Ectodermal cell (in vitro differentiated cells): ENCODE measurements at regions not wholly inside any gene's neighbourhood (a gene's known extent, or its start where the extent isn't known, plus 50 kb on each side); places are given as distances from the start of the nearest gene placed in this dataset.

Experiments
- H3K27ac ChIP-seq: 2 replicates; pipeline ENCODE4 v1.7.0; 2013; ENCODE audit warnings: mild to moderate bottlenecking, low read depth, low read length; ENCODE audit not compliant: insufficient read depth, poor library complexity, severe bottlenecking
- H3K27me3 ChIP-seq: 2 replicates; pipeline ENCODE4 v1.7.0; 2013; ENCODE audit warnings: mild to moderate bottlenecking, low read length; ENCODE audit not compliant: insufficient read depth, control insufficient read depth, poor library complexity, severe bottlenecking
- H3K36me3 ChIP-seq: one replicate; pipeline ENCODE4 v1.7.0; 2013; ENCODE audit warnings: low read length; ENCODE audit not compliant: control insufficient read depth, insufficient read depth
- H3K4me1 ChIP-seq: one replicate; pipeline ENCODE4 v1.7.0; 2013; ENCODE audit warnings: low read length; ENCODE audit not compliant: control insufficient read depth, insufficient read depth
- H3K4me3 ChIP-seq: 2 replicates; pipeline ENCODE4 v1.7.0; 2013; ENCODE audit warnings: low read depth, low read length, control low read depth; ENCODE audit not compliant: insufficient read depth
- H3K9me3 ChIP-seq: 2 replicates; pipeline ENCODE4 v1.7.0; 2013; ENCODE audit warnings: mild to moderate bottlenecking, low read length, moderate library complexity; ENCODE audit not compliant: control insufficient read depth
- whole genome bisulfite sequencing, 2 experiments: methylation state at CpG; one replicate each; pipeline ENCODE4 v1.1.7; 2013; ENCODE audit warnings: missing lambda C conversion rate in 2 of 2; 5-methylcytosine and 5-hydroxymethylcytosine counted together

DNA sequence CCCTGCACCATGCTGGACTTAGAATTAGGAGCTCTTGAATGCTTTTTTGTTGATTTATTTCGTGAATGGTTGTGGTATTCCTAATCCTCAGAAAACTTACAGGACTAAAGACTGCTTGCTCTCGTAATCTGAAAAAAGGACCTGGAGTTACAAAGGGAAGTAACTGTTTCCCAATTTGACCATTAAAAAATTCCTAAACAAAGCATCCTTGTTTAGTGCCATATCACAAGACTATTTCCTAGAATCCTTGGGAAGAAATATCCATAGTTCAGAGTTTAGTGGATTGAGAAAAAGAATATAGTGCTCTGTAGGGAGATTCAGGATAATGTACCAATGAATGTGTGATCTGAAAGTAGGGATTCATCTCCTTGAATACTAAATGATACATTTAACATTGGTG is 186.8 kb downstream of the NDFIP2 start:
- no peaks in the 10 kb centered on the region for H3K27me3 ChIP-seq
- 96 to 100% methylated on average over 2 of the region's 2 CpGs for WGBS, 2 experiments
- no peak overlapping the region for H3K4me3 ChIP-seq
- H3K9me3 ChIP-seq = no peaks in the 10 kb centered on the region
- H3K36me3 ChIP-seq = no peaks in the 10 kb centered on the region
- no peaks in the 10 kb centered on the region for H3K4me1 ChIP-seq
- no peak overlapping the region for H3K27ac ChIP-seq

DNA sequence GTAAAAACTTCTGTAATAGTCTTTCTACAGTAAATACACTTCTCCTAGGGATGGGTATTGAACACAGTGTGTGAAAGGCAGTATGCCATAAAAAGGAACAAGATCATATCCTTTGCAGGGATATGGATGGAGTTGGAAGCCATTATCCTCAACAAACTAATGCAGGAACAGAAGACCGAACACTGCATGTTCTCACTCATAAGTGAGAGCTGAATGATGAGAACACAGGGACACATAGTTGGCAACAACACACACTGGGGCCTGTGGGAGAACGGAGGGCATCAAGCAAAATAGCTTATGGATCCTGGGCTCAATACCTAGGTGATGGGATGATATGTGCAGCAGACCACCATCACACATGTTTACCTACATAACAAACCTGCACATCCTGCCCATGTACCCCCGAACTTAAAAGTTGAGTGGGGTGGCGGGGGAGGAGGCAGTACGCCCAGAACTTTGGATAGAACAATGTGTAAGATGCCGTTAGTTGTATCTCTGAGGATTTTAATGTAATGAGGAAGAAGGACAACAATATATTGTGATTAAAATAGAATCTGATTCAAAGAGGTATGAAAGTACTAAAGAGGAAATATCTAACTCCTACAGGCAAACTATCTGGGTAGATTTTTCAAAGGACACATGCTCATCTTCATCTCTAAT is 183.2 kb downstream of the NDFIP2 start:
- Histone ChIP-seq H3K36me3 (no peaks in the 10 kb centered on the region), H3K27me3 (no peaks in the 10 kb centered on the region), H3K4me1 (peaks cover 8% of the 10 kb centered on the region), H3K27ac (no peak overlapping the region), H3K4me3 (no peak overlapping the region), H3K9me3 (no peaks in the 10 kb centered on the region)
- WGBS, 2 experiments = 90 to 93% methylated on average over 6 of the region's 6 CpGs

DNA sequence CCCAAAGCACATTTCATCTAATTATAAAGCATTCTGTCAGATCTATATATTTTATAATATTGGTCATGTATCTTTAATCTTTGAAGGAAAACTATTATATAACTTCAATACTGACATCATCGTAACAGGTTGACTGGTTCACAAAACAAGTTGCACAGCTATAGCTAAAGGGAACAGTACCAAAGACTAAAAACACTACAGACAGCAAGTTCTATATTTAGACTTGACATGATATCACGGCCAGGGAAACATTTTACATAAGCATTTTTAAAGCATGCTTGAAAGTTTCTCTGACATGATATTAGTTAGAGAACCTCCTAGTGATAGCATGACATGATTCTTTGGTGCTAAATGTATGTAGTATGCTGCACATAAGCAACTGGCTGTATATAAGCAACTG is 182.5 kb downstream of the NDFIP2 start:
- WGBS, 2 experiments = 95 to 100% methylated on average over 2 of the region's 2 CpGs
- no peak overlapping the region for H3K27ac ChIP-seq
- no peaks in the 10 kb centered on the region for H3K9me3 ChIP-seq
- no peaks in the 10 kb centered on the region for H3K36me3 ChIP-seq
- no peaks in the 10 kb centered on the region for H3K27me3 ChIP-seq
- peaks cover 15% of the 10 kb centered on the region for H3K4me1 ChIP-seq
- H3K4me3 ChIP-seq = no peak overlapping the region

DNA sequence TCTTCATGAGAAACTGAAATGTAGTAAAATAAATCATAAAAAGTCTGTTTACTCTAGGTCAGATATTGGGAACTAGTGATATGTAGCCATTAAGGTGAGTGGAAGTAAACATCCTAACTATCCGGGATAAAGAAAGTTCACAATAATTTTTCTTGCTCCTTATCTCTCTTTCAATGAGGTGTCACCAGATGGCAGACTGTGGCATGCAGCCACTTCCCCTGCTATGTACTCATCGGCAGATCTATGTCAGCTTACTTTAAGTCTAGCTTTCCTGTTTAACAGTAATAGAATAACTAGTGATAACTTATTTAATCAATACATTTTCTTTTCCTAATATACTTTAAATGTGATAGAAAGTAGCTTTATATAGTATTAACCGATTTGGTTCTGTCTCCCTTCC is 181.9 kb downstream of the NDFIP2 start:
- Histone ChIP-seq H3K4me3 (no peak overlapping the region), H3K27ac (no peak overlapping the region), H3K9me3 (no peaks in the 10 kb centered on the region), H3K27me3 (no peaks in the 10 kb centered on the region), H3K4me1 (peaks cover 18% of the 10 kb centered on the region), H3K36me3 (no peaks in the 10 kb centered on the region)
- WGBS, 2 experiments = 82 to 96% methylated on average over 2 to 3 of the region's 3 CpGs

DNA sequence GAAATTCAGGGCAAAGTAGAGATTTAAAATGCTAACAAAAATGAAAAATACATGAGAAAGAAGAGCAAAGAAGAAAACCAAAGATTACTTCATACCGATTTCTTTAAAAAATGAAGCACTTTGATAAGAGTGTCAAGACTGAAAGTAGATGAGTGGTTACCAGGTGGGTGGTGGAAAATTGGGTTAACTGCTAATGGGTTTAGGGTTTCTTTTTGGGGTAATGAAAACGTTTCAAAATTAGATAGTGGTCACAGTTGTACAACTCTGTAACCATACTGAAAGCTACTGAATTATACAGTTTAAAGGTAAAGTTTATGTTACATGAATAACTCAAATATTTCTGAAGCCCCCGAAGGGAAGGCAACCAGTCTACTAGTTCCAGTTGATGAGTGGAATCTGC is 179.4 kb downstream of the NDFIP2 start:
- Histone ChIP-seq H3K9me3 (no peaks in the 10 kb centered on the region), H3K4me1 (peaks cover 21% of the 10 kb centered on the region), H3K36me3 (no peaks in the 10 kb centered on the region), H3K4me3 (no peak overlapping the region), H3K27me3 (no peaks in the 10 kb centered on the region), H3K27ac (no peak overlapping the region)
- 94 to 98% methylated on average over 2 to 3 of the region's 3 CpGs for WGBS, 2 experiments

DNA sequence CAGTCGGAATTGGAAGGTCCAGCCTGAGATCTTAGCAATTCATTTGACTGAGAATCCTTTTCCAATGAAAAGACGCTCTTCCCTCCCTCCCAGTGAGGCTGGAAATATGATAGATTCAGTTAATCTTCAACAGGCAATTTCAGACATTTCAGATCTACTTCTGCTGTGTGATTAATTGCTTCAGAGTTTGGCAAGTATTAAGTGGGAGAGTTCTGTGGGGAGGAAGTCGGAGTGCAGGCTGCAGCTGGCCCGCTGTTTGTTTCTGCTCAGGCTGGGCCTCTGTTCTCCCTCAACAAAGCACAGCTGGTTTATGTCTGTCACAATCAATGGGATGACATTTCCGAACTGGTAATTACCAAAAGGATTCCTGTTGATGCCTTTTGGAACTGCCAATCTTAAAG is 178.2 kb downstream of the NDFIP2 start:
- Histone ChIP-seq H3K4me3 (no peak overlapping the region), H3K27ac (peak overlapping the region; percentile 45), H3K27me3 (no peaks in the 10 kb centered on the region), H3K9me3 (no peaks in the 10 kb centered on the region), H3K4me1 (peaks cover 21% of the 10 kb centered on the region), H3K36me3 (no peaks in the 10 kb centered on the region)
- 31 to 35% methylated on average over 5 of the region's 5 CpGs for WGBS, 2 experiments

DNA sequence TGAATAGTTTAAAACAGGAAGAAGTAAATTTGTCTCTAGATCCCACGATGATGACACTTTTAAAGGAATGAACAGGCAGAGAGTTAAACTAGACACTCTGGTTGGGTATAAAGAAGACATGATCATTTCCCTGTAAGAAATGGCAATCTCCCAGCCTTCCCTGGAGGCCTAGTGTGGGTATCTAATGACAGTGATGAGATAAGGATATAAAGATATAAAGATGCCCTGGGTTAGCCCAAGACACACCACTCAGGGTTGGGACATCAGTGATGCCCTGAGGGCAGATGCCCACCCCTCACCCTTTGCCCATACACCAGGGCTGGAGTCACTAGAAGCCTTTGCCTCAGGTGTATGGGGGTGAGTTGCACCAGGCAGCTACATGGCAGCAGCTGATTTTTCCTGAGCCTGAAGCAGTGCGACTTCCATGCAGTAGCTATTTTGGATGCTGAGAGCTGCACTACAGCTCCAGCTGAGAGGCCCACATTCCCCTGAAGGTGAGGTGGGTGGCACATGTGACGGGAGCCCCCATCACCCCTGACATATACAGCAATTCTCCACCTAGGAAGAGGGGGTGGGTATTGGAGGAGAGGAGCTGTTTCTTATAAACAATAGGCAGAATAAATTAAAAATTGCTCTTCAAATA is 177.5 kb downstream of the NDFIP2 start:
- Histone ChIP-seq H3K27ac (no peak overlapping the region), H3K36me3 (no peaks in the 10 kb centered on the region), H3K4me1 (peaks cover 21% of the 10 kb centered on the region), H3K4me3 (no peak overlapping the region), H3K27me3 (no peaks in the 10 kb centered on the region), H3K9me3 (no peaks in the 10 kb centered on the region)
- 80 to 83% methylated on average over 2 to 3 of the region's 3 CpGs for WGBS, 2 experiments

DNA sequence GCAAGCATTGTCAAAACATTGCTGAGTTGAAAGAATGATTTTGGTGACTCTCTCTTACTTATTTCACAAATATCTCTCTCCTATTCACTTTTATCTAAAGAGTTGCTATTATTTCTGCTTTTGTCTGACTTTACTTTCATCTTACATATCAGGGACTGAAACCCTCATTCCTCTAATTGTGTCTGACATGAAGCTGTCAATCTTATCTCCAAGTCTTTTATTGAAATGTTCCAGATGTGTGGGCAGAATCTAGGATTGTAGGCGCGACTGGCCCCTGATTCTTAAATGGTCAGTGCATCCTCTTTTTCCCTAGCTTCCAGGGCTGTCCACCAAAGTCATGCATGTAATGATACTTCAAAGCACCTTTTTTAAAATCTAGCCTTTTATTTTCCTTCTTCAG is 174.6 kb downstream of the NDFIP2 start:
- 68 to 71% methylated on average over 2 of the region's 2 CpGs for WGBS, 2 experiments
- Histone ChIP-seq H3K4me1 (peaks cover 21% of the 10 kb centered on the region), H3K36me3 (no peaks in the 10 kb centered on the region), H3K4me3 (no peak overlapping the region), H3K27ac (no peak overlapping the region), H3K27me3 (no peaks in the 10 kb centered on the region), H3K9me3 (no peaks in the 10 kb centered on the region)

DNA sequence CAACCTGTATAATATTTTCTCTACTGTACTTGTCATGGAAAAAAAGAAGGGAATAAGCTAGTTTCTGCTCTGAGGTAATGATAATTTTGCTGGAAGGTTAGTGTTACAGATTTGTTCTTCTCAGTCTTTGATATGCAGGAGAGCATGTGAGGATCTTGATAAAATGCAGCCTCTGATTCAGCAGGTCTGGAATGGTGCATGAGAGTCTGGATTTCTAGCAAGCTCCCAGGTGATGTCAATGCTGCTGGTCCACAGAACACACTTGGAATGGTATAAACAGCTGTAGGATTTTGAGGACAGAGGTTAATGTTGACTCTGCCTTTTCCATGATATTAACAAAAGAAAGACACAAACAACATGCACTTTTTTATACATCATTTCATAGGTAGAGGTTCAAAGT is 173.6 kb downstream of the NDFIP2 start:
- H3K4me3 ChIP-seq = no peak overlapping the region
- H3K4me1 ChIP-seq = peaks cover 17% of the 10 kb centered on the region
- no peaks in the 10 kb centered on the region for H3K36me3 ChIP-seq
- H3K27ac ChIP-seq = no peak overlapping the region
- no peaks in the 10 kb centered on the region for H3K27me3 ChIP-seq
- H3K9me3 ChIP-seq = no peaks in the 10 kb centered on the region

DNA sequence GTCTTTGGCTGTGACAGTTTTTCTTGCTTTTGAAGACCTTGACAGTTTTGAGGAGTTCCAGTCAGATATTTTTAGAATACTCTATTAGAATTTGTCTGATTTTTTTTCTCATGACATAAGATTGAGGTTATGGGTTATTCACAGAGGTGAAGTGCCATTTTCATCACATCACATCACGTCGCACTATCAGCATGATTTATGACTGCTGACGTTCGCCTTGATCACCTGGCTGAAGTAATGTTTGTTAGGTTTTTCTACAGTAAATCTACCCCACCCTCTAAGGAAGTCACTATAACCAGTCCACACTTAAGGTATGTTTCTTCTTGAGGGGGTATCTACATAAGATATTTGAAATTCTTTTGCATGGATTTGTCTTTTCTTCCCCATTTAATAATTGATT is 169.7 kb downstream of the NDFIP2 start:
- Histone ChIP-seq H3K36me3 (no peaks in the 10 kb centered on the region), H3K4me1 (no peaks in the 10 kb centered on the region), H3K4me3 (no peak overlapping the region), H3K27me3 (no peaks in the 10 kb centered on the region), H3K27ac (no peak overlapping the region), H3K9me3 (no peaks in the 10 kb centered on the region)
- WGBS, 2 experiments = 77% methylated on average over 4 of the region's 4 CpGs; no CpG with 5 or more reads in 1 of the 2 experiments
